Stimulated activated CD8-positive, alpha-beta memory T cell treated with anti-CD3 and anti-CD28 coated beads, Interleukin-15, amount 100 ng/mL, for 48 hours (primary cell): ENCODE measurements at regions not wholly inside any gene's neighbourhood (a gene's known extent, or its start where the extent isn't known, plus 50 kb on each side); places are given as distances from the start of the nearest gene placed in this dataset.

Experiments used
- DNase-seq, 2 donors: peaks; one replicate each; pipeline ENCODE4 v3.0.0-alpha.2; 2020; ENCODE audit warnings: low read depth in 2 of 2

DNA sequence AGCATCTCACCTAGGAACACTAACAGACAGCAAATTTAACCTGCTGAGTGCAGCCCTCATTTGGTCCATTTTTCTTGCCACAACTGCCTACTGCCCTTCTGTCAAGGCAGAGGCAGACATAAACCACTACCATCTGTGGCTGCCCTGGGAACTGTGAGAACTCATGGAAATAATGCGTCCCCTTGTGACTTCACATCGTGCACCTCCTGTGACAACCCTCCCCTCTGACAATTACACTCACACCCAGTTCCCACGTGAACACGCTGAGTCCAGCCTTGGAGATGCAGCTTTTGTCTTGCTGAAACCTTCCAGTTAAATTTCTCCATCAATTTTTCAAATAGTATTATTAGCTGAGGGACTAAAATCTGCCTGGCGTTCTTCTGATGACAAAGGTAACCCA, 193.1 kb upstream of the KLF14 start:
- no peak for DNase-seq

DNA sequence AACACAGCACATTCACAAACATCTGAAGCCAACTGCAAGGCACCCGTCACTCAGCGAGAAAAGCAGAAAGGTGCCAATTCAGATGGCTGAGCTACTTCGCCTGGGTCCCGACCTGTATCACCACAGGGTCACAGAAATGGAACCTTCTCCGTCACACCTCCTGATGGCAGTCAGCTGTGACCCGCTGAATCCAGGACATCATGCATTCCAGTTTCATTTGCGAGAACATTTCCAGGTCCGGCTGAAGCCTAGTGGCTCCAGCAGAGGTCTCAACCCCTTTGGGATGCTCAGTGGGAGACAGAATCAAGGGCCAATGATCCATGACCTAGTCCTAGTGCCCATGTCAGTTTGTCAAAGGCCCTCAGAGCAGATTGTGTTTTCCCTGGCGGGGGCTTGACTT, 193.6 kb upstream of the KLF14 start:
- no peak for DNase-seq

DNA sequence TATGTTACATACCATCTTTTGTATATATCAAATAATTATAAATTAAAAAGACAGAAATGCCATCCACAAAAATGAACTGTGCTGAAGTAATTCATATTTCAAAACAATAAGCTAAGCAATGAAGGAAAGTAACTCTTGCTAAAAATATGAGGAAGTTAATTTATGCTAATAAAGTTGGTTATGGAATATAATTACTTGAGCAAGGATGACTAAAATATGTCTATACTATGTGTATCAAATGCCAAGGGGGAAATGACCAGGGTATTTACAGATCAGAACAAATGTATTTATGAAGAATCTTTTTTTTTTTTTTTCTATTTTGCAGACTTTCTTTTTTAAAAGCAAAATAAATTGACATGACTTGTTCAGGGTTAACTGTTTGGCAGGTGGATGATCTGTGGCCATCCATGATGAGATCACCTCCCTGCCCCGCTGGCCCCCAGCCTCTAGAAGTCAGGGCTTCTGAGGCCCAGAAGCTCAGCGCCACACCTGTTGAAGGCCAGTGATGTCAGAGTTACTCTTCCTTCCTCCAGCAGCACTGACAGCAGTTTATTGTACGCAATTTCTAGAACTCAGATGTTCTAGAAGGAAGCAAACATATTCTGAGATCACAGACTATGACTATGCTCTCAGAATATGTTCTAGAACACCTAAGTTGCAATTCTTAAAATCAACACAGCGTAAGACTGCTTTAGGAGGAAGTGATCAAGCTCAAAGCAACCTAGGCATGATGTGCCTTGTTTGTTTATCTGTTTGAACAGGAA, 196.1 kb upstream of the KLF14 start:
- no peak for DNase-seq

DNA sequence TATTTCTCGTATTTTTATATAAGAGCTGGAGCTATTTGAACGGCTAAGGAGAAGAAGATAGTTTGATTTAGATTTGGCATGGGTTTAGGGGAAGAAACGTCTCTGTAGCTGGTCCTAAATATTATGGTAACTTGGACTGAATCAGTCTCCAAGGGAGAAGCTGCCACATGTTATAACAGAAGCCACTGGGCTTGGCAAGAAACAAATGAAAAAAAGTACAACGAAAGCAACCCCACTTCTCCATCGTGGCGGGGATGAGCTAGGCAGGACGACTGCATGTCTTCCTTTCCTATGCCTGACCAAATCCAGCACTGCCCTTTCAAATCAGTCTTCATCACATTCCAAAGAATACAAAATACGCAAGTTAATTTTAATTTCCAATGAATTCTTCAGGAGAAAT, 196.7 kb upstream of the KLF14 start:
- DNase-seq, result no peak

DNA sequence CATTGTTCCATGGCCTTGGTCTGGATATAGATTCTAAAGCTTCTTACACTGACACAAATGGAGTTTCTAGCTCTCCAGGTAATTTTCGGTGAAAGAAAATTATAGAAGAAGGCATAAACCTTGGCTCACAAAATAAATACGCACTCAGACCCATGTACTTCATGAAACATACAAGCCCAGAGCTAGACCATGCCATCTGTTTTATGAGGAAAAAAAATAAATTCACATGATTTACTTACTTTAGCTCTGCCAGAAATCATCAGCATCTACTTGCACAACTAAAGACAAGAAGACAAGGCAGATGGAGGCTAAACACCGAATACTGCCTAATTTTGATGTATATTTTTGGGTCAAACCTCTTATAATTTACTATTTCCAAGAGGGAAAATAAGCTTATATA, 197.4 kb upstream of the KLF14 start:
- no peak for DNase-seq

DNA sequence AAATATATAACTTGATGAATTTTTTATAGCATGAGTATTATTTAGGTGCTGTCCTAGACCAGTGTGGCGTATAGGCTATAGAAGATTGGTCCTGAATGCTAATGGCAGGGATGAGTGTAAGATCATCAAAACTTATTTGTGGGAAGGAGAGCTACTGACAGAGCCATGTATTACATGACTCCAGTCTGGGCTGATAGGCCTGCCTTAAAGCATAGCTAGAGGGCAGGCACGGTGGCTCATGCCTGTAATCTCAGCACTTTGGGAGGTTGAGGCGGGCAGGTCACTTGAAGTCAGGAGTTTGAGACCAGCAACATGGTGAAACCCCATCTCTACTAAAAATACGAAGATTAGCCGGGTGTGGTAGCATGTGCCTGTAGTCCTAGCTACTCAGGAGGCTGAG, 198.1 kb upstream of the KLF14 start:
- DNase-seq, result no peak

DNA sequence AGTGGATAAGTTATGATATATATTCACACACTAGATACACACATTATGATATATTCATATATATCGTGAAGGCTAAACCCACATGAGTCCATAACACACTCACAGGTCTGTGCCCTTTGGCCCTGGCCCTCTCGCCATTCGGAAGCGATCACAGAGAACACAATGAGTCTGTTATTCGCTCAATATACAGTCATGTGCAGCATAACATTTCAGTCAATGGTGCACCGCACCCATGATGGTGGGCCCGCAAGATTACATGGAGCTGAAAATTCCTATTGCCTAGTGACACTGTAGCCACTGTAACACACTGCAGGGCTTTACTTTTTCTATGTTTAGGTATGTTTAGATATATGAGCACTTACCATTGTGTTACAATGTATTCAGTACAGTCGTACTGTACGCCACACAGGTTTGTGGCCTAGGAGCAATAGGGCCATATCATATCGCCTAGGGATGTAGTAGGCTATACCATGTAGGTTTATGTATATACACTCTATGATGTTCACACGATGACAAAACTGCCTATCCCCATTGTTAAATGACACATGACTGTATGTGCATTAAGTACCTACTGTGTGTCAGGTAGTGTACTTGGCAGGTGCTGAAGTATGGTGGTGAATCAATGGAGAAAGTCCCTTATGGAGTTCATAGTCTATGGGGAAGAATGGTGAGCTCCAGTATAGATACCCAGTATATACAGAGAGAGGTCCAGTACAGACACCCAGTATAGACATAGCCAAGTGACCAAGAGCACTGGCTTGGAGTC, 198.8 kb upstream of the KLF14 start:
- no peak for DNase-seq

DNA sequence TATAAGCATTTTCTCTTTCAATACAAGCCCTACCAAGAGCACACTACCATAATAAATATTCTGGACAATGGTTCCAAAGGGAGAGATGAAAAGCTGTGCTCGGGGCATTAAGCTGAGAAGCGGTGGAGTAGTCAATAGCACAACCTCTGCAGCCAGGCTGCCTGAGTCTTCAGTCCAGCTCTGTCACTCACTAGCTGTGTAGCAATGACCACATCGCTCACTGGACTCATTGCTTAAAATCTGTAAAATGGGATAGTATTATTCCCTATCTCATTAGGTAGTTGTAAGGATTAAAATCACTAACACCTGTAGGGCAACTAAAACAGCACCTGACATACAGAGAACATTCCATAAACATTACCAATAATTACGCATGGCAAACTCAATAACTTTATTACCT, 199.9 kb upstream of the KLF14 start:
- DNase-seq, result no peak

DNA sequence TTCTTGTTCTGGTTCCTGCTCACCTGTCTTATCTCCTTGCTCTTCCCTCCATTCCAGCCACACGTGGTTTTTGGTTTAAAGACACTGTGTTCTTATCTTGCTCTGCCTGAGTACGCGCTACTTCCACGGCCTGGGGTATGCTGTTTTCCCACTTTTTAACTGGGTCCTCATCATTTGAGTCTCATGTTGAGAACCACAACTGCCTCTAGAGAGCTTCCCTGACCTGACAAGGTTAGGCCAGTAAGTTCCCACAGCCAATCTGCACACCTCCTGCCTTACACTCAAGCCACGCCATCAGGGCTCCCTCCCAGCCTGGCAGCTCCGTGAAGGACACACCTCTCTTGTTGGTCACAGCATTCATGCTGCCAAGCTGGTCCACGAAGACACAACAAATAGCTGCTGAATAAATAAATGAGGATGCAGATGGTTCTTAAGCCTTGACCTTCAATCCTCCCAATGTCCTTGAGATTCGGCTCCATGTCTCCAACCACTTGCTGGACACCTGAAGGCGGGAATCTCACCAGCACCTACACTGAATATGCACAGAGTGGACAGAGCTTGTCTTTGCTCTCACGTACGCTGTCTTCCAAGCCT, 201.7 kb upstream of the KLF14 start:
- no peak for DNase-seq

DNA sequence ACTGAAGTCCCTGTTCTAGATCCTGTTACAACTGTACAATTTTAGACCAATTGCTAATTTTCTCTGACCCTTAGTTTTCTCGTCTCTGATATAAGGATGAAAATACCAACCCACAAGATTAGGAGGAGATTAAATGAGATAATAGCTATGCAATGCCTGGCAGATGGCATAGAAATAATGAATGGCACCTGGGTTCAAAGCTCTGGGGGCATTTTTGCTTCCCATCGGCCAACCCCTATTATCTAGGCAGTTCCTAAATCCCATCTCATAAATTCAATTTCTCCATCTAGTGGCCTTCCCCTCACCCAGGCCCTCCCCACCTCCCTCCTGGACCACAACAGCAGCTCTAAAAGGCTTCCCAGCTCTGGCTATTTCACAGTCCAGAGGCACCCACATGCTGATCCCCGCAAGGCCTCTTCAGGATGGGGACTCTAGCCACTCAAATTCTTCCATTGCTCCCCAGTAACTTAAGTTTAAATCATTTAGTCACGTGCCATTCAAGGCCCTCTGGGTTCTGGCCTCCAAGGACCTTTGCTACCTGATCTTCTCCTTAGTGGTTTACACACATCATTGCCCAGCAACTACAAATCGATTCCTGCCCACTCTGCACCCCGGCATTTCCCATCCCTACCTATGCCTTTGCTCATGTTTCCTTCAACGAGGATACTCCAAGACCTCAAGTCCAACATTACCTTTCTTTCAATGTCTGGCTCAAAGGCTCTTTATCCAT, 202.4 kb upstream of the KLF14 start:
- DNase-seq, result no peak

DNA sequence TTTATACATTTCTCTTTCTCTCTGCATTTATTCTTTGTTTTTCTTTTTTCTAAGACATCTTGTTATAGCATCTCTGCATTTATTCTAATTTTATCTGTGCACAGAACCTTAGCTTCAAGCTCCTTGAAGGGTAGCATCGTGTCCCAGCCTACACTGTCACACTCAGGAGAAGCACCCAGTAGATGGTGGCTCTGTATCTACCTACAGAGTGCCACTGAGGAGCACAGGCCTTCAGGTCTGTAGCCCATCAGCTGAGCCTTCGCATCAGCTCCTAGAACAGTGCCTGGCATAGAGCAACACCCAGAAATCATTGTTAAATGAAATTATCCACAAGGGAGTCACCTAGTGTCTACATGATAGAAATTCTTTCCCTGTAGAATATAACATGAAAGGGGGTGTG, 203.0 kb upstream of the KLF14 start:
- no peak for DNase-seq

DNA sequence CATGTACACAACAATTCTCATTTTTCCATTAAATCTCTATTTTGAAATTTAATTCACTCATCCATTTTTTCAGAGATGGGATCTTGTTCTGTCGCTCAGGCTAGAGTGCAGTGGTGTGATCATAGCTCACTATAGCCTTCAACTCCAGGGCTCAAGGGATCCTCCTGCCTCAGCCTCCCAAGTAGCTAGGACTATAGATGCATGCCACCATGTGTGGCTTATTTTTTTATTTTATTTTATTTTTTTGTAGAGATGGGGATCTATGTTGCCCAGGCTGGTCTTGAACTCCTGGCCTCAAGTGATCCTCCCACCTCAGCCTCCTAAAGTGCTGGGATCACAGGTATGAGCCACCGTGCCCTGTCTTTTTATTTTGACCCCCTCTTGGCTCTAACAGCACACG, 203.8 kb upstream of the KLF14 start:
- no peak for DNase-seq

DNA sequence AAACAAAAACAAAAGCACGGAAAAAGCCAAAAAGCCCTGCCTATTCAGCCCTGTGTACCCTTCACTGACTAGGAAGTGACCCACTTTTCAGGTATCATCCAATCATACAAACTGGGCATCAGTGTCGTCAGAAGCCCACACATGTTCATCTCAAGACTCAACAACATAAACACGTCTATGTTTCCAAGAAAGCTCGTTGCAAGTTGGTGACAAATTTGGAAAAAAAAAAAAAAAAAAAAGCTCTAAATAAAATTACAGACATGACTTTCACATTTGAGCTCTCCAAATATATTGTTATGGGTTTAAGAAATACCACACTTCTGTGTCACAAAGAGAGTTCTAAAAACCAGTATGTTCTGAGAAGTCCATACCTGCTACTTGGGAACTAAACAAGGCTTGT, 204.7 kb upstream of the KLF14 start:
- no peak for DNase-seq

DNA sequence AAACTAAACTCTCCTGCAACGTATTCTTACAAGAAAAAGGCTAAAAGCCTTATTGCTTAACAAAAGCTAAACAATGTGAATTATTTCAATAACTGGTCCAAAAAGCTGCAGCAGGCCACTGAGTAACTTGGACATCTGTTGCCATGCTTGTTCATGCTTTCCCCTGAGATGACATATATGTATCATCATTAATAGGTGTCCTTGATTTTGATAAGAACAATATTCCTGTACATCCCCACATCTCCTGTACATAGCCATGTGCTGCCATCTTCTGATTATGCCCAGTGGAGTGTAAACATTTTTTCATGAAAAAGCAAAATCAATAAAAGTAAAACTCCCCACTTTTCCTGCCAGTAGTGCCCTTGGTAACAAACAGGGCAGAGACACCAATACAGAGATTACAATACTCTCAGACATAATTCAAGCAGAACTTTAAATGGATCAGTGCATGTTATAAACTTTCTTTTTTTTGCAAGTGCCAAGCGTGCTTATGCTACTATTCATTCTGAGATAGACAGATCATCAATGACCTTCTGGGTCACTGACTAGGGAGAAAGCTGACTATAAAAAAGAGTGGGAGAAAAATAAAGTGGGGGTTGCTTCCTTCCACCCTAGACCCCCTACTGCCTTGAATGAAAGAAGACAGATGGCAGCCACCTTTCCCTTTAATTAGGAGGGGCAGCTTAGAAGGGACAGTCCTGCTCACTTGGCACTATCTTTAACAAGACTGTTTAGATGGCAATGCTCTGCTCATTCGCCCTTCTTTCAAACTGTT, 205.5 kb upstream of the KLF14 start:
- DNase-seq, result no peak

DNA sequence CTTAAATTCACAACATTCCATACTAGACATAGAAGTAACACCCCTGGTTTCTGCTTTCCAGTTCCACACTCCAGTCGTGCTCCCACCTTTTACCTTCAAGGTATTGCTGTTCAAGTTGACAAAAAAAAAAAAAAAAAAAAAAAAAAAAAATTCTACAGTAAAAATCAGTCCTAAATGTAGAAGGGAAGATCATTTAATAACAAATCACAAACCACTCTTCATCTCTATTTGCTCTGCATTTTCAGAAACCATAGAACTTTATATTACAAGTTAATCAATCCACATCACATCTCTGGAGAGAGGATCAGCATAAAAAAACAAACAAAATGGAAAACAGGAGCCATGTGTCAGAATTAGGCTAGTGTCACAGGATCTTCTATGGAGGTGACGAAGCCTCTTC, 206.3 kb upstream of the KLF14 start:
- DNase-seq, result no peak

DNA sequence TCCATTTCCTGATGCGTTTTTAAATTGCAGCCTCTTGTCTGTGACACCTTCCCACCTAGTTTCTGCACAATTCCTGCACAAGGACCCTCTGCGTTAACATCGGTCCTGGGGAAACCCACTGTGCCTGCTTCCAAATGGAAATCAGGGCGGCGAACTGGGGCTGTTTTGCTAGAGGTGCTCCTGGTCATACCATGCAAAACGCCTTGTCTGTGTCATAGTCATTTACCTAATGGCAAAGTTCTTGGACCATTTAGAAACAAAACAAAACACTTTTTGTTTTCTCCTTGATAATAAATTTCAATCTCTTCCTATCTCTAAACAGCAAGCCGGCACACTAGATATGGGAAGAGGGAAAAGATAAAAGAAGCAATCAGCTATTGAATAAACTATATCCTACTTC, 206.9 kb upstream of the KLF14 start:
- DNase-seq, result no peak

DNA sequence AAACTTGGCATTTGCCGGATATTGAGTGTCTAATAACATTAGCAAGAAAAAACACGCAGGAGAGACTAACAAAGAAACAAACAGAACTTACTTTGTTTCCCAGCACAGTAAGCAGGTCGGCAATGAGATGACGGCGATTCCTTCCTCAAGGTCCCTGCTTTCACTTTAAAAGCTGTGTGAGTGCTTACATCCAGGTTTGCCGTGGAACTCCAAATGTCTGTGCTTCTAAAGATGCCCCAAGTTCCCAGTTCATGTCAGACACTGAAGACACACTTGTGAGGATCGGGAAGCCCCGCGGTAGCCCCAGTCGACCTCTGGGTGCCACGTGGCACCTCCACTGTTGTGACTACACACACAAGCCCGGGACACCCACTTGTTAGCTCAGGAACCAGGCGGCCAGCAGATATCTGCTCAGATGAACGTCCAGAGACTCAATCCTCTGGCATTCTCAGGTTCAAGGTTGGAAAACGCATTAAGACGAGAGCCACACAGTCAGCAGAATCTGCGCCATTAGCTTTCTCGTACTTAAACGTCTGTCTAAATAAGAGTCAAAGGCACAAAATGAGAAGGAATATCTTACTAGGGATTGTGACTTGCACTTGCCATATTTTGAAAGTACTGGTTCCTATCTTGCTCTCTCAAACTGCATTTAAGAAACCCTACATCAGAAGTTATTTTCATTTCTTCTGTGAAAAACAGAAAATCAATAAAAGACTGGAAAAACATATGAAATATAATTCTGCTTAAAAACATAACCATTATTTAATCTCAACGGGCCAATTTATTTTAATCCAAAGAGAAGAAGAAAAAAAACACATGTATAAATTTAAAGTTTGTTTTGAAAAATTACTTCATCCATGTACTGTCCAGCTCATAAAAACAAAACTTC, 207.6 kb upstream of the KLF14 start:
- DNase-seq, result no peak

DNA sequence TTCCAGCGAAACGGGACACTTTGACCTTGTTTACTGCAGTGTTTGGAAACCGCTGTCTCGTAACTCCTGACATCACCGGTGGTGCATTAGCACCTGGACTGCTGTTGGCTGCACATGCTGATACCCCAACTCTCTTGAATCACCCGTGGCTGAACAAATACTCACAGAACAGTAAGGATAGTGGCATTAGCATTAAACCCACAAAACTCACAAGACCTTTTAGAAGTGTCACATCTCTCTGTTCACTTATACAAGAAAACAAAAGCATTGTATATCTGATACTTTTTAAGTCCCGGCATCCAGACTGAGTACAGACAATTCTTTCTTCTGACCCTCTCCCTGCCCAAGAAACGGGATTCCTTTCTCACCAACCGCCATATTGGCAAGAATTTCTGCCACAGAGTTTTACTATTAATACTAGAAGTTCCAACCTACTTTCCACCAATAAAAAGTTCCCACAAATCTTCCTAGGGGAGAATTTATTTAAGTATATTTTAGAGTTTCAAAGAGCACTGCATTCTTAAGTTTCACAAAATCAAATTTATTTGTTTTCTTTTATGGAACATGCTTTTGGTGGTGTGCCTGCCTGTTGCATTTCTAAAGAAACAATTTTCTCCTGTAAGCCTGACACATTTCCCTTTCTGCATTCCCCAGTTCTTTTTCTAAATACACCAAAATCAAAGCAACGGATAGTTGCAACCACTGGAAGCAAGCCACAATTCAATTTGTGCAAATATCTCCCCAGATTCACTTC, 208.4 kb upstream of the KLF14 start:
- no peak for DNase-seq

DNA sequence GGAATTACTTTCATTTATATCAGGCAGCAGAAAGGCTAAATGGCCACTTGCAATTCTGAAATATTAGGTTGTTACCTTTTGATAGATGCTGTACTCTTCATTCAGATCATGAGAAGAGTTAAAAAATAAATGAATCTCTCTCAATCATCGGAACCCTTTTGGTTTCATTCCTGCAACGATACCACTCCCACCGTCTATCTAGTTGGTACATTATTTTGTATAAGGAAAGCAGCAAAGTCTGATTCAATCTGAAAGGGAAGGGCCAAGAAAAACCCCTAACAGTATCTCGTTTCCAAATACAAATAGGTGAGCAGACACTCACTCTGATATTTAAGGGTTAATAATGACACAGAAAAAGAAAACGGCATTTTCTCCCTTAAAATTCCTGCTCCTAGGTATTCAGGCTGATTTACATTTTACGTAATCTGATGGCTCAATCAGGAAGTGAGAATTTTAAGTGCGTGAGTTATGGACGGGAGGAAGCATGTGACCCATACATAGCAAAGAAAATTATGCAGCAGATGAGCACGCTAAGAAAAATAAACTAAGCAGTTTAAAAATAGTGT, 209.4 kb upstream of the KLF14 start:
- DNase-seq, result no peak

DNA sequence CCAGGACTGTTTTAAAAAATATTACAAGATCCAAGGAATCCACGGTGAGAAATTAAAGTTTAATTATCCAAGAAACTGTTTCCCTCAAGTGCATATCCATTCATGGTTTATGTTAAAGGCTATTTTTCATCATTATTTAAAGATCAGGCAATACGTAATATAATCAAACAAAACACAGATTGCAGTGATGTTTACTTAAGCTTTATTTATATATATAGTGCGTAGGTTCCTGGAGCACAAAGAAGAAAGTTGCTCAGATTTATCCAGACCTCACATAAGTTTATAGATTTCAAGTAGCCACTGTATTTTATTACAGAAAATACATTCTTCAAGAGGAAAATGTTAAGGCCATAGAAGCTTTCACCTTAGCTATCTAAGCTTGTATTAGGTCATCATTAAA, 210.0 kb upstream of the KLF14 start:
- no peak for DNase-seq
